ENCODE measurements at regions not wholly inside any gene's neighbourhood (a gene's known extent, or its start where the extent isn't known, plus 50 kb on each side); places are given as distances from the start of the nearest gene placed in this dataset.
A peak's percentile ranks its signal among the peaks of the same experiment; 100 is the strongest.

GRCh38 chr15:70197945-70198361 is 100.2 kb upstream of the TLE3 start:
- Histone ChIP-seq H3K27me3 (ENCODE audit: control insufficient read depth, insufficient read depth, low read length) (peaks cover 9% of the 10 kb centered on the region), H3K36me3 (ENCODE audit: control insufficient read depth, insufficient read depth, low read length) (no peaks in the 10 kb centered on the region)

GRCh38 chr15:70197318-70197944 is 99.7 kb upstream of the TLE3 start:
- DNase-seq (ENCODE audit: low read depth in 2 of 2): no peak
- no peaks in the 10 kb centered on the region for H3K79me2 ChIP-seq (ENCODE audit: control insufficient read depth, insufficient read depth, low read length)
- no peak overlapping the region for H3K4me2 ChIP-seq (ENCODE audit: extremely low read depth, insufficient read depth, low read length)
- H3K36me3 ChIP-seq (ENCODE audit: control insufficient read depth, insufficient read depth, low read length): no peaks in the 10 kb centered on the region
- no peak overlapping the region for H3K27ac ChIP-seq (ENCODE audit: insufficient read depth, low read length)
- H3K4me1 ChIP-seq (ENCODE audit: control insufficient read depth, extremely low read depth, insufficient read depth, low read length): peaks cover 10% of the 10 kb centered on the region
- no peak overlapping the region for H3K4me3 ChIP-seq (replicated peaks in 1 of 4; ENCODE audit: control extremely low read depth in 1 of 4, insufficient read depth in 1 of 4, low read depth in 3 of 4, low read length in 4 of 4)
- H4K20me1 ChIP-seq (ENCODE audit: control insufficient read depth, extremely low read depth, insufficient read depth, low read length): no peaks in the 10 kb centered on the region
- no peak overlapping the region for H2AFZ ChIP-seq (ENCODE audit: low read length)
- TF ChIP-seq CTCF (conservative IDR thresholded peaks at IDR 0.05 in 1 of 2, IDR thresholded peaks at IDR 0.05 in 1 of 2; ENCODE audit: low read depth in 1 of 2, low read length in 2 of 2): no peak
- no peak for TF ChIP-seq EZH2 (IDR thresholded peaks at IDR 0.05; ENCODE audit: low read length, missing control alignments)
- H3K9ac ChIP-seq (ENCODE audit: insufficient read depth, low read length): no peak overlapping the region
- H3K27me3 ChIP-seq (ENCODE audit: control insufficient read depth, insufficient read depth, low read length): peaks cover 12% of the 10 kb centered on the region
- no peaks in the 10 kb centered on the region for H3K9me3 ChIP-seq (ENCODE audit: control insufficient read depth, insufficient read depth, low read depth, low read length)

More at GRCh38 chr15:70197945-70198361, 100.2 kb upstream of the TLE3 start:
- no peak overlapping the region for H3K9ac ChIP-seq (ENCODE audit: insufficient read depth, low read length)
- no peaks in the 10 kb centered on the region for H4K20me1 ChIP-seq (ENCODE audit: control insufficient read depth, extremely low read depth, insufficient read depth, low read length)
- H3K27ac ChIP-seq (ENCODE audit: insufficient read depth, low read length): no peak overlapping the region
- H3K4me3 ChIP-seq (replicated peaks in 1 of 4; ENCODE audit: control extremely low read depth in 1 of 4, insufficient read depth in 1 of 4, low read depth in 3 of 4, low read length in 4 of 4): no peak overlapping the region
- peaks cover 10% of the 10 kb centered on the region for H3K4me1 ChIP-seq (ENCODE audit: control insufficient read depth, extremely low read depth, insufficient read depth, low read length)
- H3K9me3 ChIP-seq (ENCODE audit: control insufficient read depth, insufficient read depth, low read depth, low read length): no peaks in the 10 kb centered on the region
- H3K79me2 ChIP-seq (ENCODE audit: control insufficient read depth, insufficient read depth, low read length): no peaks in the 10 kb centered on the region
- TF ChIP-seq EZH2 (IDR thresholded peaks at IDR 0.05; ENCODE audit: low read length, missing control alignments) (no peak), CTCF (conservative IDR thresholded peaks at IDR 0.05 in 1 of 2, IDR thresholded peaks at IDR 0.05 in 1 of 2; ENCODE audit: low read depth in 1 of 2, low read length in 2 of 2) (no peak)
- H2AFZ ChIP-seq (ENCODE audit: low read length): no peak overlapping the region
- H3K4me2 ChIP-seq (ENCODE audit: extremely low read depth, insufficient read depth, low read length): no peak overlapping the region
- no peak for DNase-seq (ENCODE audit: low read depth in 2 of 2)

- Histone ChIP-seq H3K9me3 (ENCODE audit: control insufficient read depth, insufficient read depth, low read depth, low read length) (no peaks in the 10 kb centered on the region), H3K27me3 (ENCODE audit: control insufficient read depth, insufficient read depth, low read length) (peaks cover 11% of the 10 kb centered on the region), H3K27ac (ENCODE audit: insufficient read depth, low read length) (no peak overlapping the region), H4K20me1 (ENCODE audit: control insufficient read depth, extremely low read depth, insufficient read depth, low read length) (no peaks in the 10 kb centered on the region), H3K79me2 (ENCODE audit: control insufficient read depth, insufficient read depth, low read length) (no peaks in the 10 kb centered on the region), H3K9ac (ENCODE audit: insufficient read depth, low read length) (no peak overlapping the region), H3K4me2 (ENCODE audit: extremely low read depth, insufficient read depth, low read length) (no peak overlapping the region), H3K4me1 (ENCODE audit: control insufficient read depth, extremely low read depth, insufficient read depth, low read length) (peaks cover 10% of the 10 kb centered on the region), H2AFZ (ENCODE audit: low read length) (no peak overlapping the region), H3K4me3 (replicated peaks in 1 of 4; ENCODE audit: control extremely low read depth in 1 of 4, insufficient read depth in 1 of 4, low read depth in 3 of 4, low read length in 4 of 4) (no peak overlapping the region), H3K36me3 (ENCODE audit: control insufficient read depth, insufficient read depth, low read length) (no peaks in the 10 kb centered on the region)
- TF ChIP-seq CTCF (conservative IDR thresholded peaks at IDR 0.05 in 1 of 2, IDR thresholded peaks at IDR 0.05 in 1 of 2; ENCODE audit: low read depth in 1 of 2, low read length in 2 of 2) (no peak), EZH2 (IDR thresholded peaks at IDR 0.05; ENCODE audit: low read length, missing control alignments) (no peak)
- DNase-seq (ENCODE audit: low read depth in 2 of 2): peak; percentile 75 to 99
Observed at GRCh38 chr15:70196372-70197316, 98.9 kb upstream of the TLE3 start.
